Keratinocyte (primary cell): ENCODE measurements at regions not wholly inside any gene's neighbourhood (a gene's known extent, or its start where the extent isn't known, plus 50 kb on each side); places are given as distances from the start of the nearest gene placed in this dataset.

Source experiments
- DNase-seq: peaks from one replicate; pipeline ENCODE4 v3.0.0-alpha.2; 2011; ENCODE audit warnings: low read depth, missing footprints, low spot score
- FAIRE-seq: peaks from 2 replicates; lab custom pipeline; 2011; peaks lifted over from hg19 to GRCh38; lab: Jason Lieb, UNC
- H2AFZ ChIP-seq: 2 replicates; pipeline ENCODE4 v1.6.0; 2012; ENCODE audit warnings: low read length, control low read depth, inconsistent platforms; ENCODE audit not compliant: control insufficient read depth
- H3K27ac ChIP-seq: 2 replicates; pipeline ENCODE4 v1.5.1; 2011; ENCODE audit warnings: low read length; ENCODE audit not compliant: control insufficient read depth, insufficient read depth
- H3K27me3 ChIP-seq: 3 replicates; pipeline ENCODE4 v1.6.0; 2011; ENCODE audit warnings: low read length; ENCODE audit not compliant: control insufficient read depth, insufficient read depth; ENCODE audit errors: extremely low read depth
- H3K36me3 ChIP-seq, 2 experiments: 2 replicates in 1 of 2; 3 replicates in 1 of 2; pipeline ENCODE4 v1.5.1; 2011; ENCODE audit warnings: low read length in 2 of 2, mild to moderate bottlenecking in 1 of 2; ENCODE audit not compliant: control insufficient read depth in 2 of 2, insufficient read depth in 2 of 2; ENCODE audit errors: extremely low read depth in 1 of 2
- H3K4me1 ChIP-seq: 3 replicates; pipeline ENCODE4 v1.5.1; 2011; ENCODE audit warnings: low read length; ENCODE audit not compliant: control insufficient read depth, insufficient read depth; ENCODE audit errors: extremely low read depth
- H3K4me2 ChIP-seq: 3 replicates; pipeline ENCODE4 v1.6.0; 2011; ENCODE audit warnings: low read depth, low read length; ENCODE audit not compliant: control insufficient read depth, insufficient read depth; ENCODE audit errors: extremely low read depth
- H3K4me3 ChIP-seq, 3 experiments: fragments of 200-600 bp in 1 of 3; sonication (generic) in 1 of 3; 2 replicates in 2 of 3; 3 replicates in 1 of 3; pipeline ENCODE4 v1.5.1; 2011 to 2016; ENCODE audit warnings: low read length in 3 of 3, mild to moderate bottlenecking in 3 of 3, control low read depth in 2 of 3, inconsistent platforms in 1 of 3, low read depth in 1 of 3, mixed read lengths in 1 of 3, mixed run types in 1 of 3, moderate library complexity in 1 of 3; ENCODE audit not compliant: control insufficient read depth in 2 of 3, insufficient read depth in 2 of 3; ENCODE audit errors: extremely low read depth in 1 of 3
- H3K79me2 ChIP-seq: 2 replicates; pipeline ENCODE4 v1.6.0; 2012; ENCODE audit warnings: low read length; ENCODE audit not compliant: control insufficient read depth, insufficient read depth
- H3K9ac ChIP-seq: 3 replicates; pipeline ENCODE4 v1.6.0; 2011; ENCODE audit warnings: low read length; ENCODE audit not compliant: control insufficient read depth, insufficient read depth; ENCODE audit errors: extremely low read depth
- H3K9me1 ChIP-seq: 3 replicates; pipeline ENCODE4 v1.6.0; 2011; ENCODE audit warnings: low read length; ENCODE audit not compliant: control insufficient read depth, insufficient read depth; ENCODE audit errors: extremely low read depth
- H3K9me3 ChIP-seq: 2 replicates; pipeline ENCODE4 v1.5.1; 2012; ENCODE audit warnings: low read depth, low read length; ENCODE audit not compliant: control insufficient read depth
- H4K20me1 ChIP-seq: 3 replicates; pipeline ENCODE4 v1.6.0; 2011; ENCODE audit warnings: low read length; ENCODE audit not compliant: control insufficient read depth, insufficient read depth; ENCODE audit errors: extremely low read depth
- CTCF ChIP-seq, 3 experiments: IDR thresholded peaks in 1 of 3; conservative IDR thresholded peaks in 1 of 3; optimal IDR thresholded peaks in 1 of 3; 2 replicates in 2 of 3; 3 replicates in 1 of 3; pipeline versions ENCODE3 to v1.5.1; 2011; ENCODE audit warnings: low read length in 3 of 3, mild to moderate bottlenecking in 3 of 3, moderate library complexity in 2 of 3, control low read depth in 1 of 3, inconsistent platforms in 1 of 3; ENCODE audit not compliant: insufficient read depth in 2 of 3; ENCODE audit errors: extremely low read depth in 1 of 3
- EZH2 ChIP-seq: IDR thresholded peaks from one replicate; pipeline ENCODE4 v1.6.1; 2012; ENCODE audit warnings: inconsistent platforms, mild to moderate bottlenecking, low read length, moderate library complexity
- dilution Hi-C: fragments of 300-500 bp; cut with MboI; formaldehyde crosslinking; loops from one replicate; pipeline ENCODE4 v1.7.0; 2020; ENCODE audit warnings: low sequenced_read_pairs; ENCODE audit not compliant: extremely low pct_ligation_motif_present

GRCh38 chr11:42967653-42968052 lies 344.1 kb upstream of the API5 start:
- no peak overlapping the region for H2AFZ ChIP-seq
- H3K9me1 ChIP-seq, result no peaks in the 10 kb centered on the region
- H3K36me3 ChIP-seq, result no peaks in the 10 kb centered on the region
- no peaks in the 10 kb centered on the region for H3K79me2 ChIP-seq
- H3K4me1 ChIP-seq, result no peaks in the 10 kb centered on the region
- H3K27me3 ChIP-seq, result no peaks in the 10 kb centered on the region
- DNase-seq (no peak), FAIRE-seq (no peak)
- H4K20me1 ChIP-seq, result no peaks in the 10 kb centered on the region
- H3K9me3 ChIP-seq, result no peaks in the 10 kb centered on the region
- TF ChIP-seq EZH2 (no peak), CTCF (optimal IDR thresholded peaks at IDR 0.05 in 1 of 3, IDR thresholded peaks at IDR 0.05 in 1 of 3, conservative IDR thresholded peaks at IDR 0.05 in 1 of 3; ENCODE audit: extremely low read depth in 1 of 3, insufficient read depth in 2 of 3, low read length in 3 of 3) (no peak)
- no peak overlapping the region for H3K9ac ChIP-seq
- H3K4me2 ChIP-seq, result no peak overlapping the region
- no peak overlapping the region for H3K27ac ChIP-seq
- no peak overlapping the region for H3K4me3 ChIP-seq
- dilution Hi-C loops, result no loop called here

DNA sequence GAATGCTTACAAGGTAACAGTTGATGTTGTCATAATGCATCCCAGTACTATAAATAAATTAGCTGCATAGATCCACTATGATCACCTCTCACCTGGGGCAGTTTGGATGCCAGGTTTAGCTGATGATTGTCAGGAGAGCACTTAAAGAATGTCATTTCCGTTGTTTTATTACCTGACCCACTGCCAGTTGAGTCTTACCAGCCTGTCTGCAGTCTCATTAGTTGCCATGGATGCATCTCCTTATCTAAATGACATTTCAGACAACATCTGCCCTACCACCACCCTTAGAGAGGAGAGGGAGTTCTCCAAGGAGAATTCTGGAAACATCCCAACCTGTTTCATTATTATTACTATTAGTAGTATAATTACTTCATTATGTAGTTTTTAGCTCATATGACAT lies 339.1 kb upstream of the API5 start:
- Histone ChIP-seq H3K27ac (no peak overlapping the region), H4K20me1 (no peaks in the 10 kb centered on the region), H2AFZ (no peak overlapping the region), H3K9ac (no peak overlapping the region), H3K9me3 (no peaks in the 10 kb centered on the region), H3K79me2 (no peaks in the 10 kb centered on the region), H3K36me3 (no peaks in the 10 kb centered on the region), H3K27me3 (no peaks in the 10 kb centered on the region), H3K4me2 (no peak overlapping the region), H3K4me1 (no peaks in the 10 kb centered on the region), H3K4me3 (no peak overlapping the region), H3K9me1 (no peaks in the 10 kb centered on the region)
- DNase-seq (no peak), FAIRE-seq (no peak)
- dilution Hi-C loops, result no loop called here
- no peak for TF ChIP-seq CTCF (optimal IDR thresholded peaks at IDR 0.05 in 1 of 3, IDR thresholded peaks at IDR 0.05 in 1 of 3, conservative IDR thresholded peaks at IDR 0.05 in 1 of 3; ENCODE audit: extremely low read depth in 1 of 3, insufficient read depth in 2 of 3, low read length in 3 of 3)
- no peak for TF ChIP-seq EZH2
